ENCODE measurements at regions not wholly inside any gene's neighbourhood (a gene's known extent, or its start where the extent isn't known, plus 50 kb on each side); places are given as distances from the start of the nearest gene placed in this dataset.

- no peaks in the 10 kb centered on the region for H3K36me3 ChIP-seq (ENCODE audit: control insufficient read depth, insufficient read depth, low read length)
- no peaks in the 10 kb centered on the region for H3K27me3 ChIP-seq (ENCODE audit: control insufficient read depth, insufficient read depth, low read length)
- no peak overlapping the region for H3K9ac ChIP-seq (ENCODE audit: low read depth, low read length)
- H3K4me3 ChIP-seq (ENCODE audit: low read depth, low read length): no peak overlapping the region
- H3K9me3 ChIP-seq (ENCODE audit: control insufficient read depth, insufficient read depth, low read length): no peaks in the 10 kb centered on the region
- H3K4me1 ChIP-seq (ENCODE audit: control insufficient read depth, insufficient read depth, low read length): no peaks in the 10 kb centered on the region
- no peak overlapping the region for H3K27ac ChIP-seq (ENCODE audit: low read depth, low read length)
Measured at GRCh38 chr7:47691988-47692387, 110.1 kb upstream of the TNS3 start.

DNA sequence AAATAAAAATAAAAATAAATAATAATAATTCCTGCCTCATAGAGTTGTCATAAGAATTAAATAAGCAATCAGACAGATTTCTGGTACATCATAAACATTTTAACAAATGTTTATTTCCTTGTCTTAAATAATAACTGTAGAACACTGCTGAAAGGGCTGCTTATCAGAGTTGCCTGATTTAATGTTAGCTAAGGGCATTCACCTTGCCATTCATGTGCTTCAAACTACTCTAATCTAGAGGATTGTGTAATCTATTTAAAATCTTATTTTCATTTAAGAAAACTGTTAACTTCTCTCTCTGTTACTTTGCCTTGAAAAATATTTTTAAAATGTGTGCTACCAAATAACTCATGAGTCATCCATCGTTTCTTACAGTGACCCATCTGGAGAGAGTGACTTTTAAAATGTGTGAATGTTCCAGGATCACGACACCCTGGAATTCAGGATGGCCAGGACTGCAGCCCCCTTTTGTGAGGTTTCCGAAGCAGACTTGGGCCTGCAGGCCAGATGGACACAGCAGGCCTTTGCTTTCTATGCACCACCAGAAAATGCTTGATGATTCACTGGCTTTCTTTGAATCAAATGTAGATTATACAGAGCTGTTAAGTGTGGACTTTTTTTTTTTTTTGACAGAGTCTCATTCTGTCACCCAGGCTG, 109.1 kb upstream of the TNS3 start:
- Histone ChIP-seq H3K9ac (ENCODE audit: low read depth, low read length) (no peak overlapping the region), H3K9me3 (ENCODE audit: control insufficient read depth, insufficient read depth, low read length) (no peaks in the 10 kb centered on the region), H3K27ac (ENCODE audit: low read depth, low read length) (no peak overlapping the region), H3K27me3 (ENCODE audit: control insufficient read depth, insufficient read depth, low read length) (no peaks in the 10 kb centered on the region), H3K36me3 (ENCODE audit: control insufficient read depth, insufficient read depth, low read length) (no peaks in the 10 kb centered on the region), H3K4me3 (ENCODE audit: low read depth, low read length) (no peak overlapping the region), H3K4me1 (ENCODE audit: control insufficient read depth, insufficient read depth, low read length) (no peaks in the 10 kb centered on the region)

DNA sequence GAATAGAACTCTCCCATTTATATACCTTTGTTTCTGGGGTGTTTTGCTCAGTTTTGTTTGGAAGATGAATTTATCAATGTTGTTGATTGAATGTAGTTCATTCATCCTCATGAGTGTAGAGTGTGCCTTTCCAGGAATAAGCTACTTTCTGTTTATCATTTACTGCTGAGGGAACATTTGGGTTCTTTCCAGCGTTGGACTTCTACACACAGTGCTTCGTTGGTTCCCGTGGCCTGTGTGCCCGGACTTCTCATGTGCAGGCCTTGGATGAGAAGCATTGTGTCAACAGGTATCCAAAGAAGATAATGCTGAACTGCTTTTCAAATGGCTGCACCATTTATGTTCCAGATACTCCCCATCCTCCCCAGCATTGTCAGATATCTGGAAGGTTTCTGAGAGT, 107.6 kb upstream of the TNS3 start:
- H3K27me3 ChIP-seq (ENCODE audit: control insufficient read depth, insufficient read depth, low read length): no peaks in the 10 kb centered on the region
- no peaks in the 10 kb centered on the region for H3K4me1 ChIP-seq (ENCODE audit: control insufficient read depth, insufficient read depth, low read length)
- no peak overlapping the region for H3K4me3 ChIP-seq (ENCODE audit: low read depth, low read length)
- no peak overlapping the region for H3K9ac ChIP-seq (ENCODE audit: low read depth, low read length)
- H3K9me3 ChIP-seq (ENCODE audit: control insufficient read depth, insufficient read depth, low read length): no peaks in the 10 kb centered on the region
- no peaks in the 10 kb centered on the region for H3K36me3 ChIP-seq (ENCODE audit: control insufficient read depth, insufficient read depth, low read length)
- H3K27ac ChIP-seq (ENCODE audit: low read depth, low read length): no peak overlapping the region

- Histone ChIP-seq H3K27me3 (ENCODE audit: control insufficient read depth, insufficient read depth, low read length) (no peaks in the 10 kb centered on the region), H3K9me3 (ENCODE audit: control insufficient read depth, insufficient read depth, low read length) (no peaks in the 10 kb centered on the region), H3K4me3 (ENCODE audit: low read depth, low read length) (no peak overlapping the region), H3K36me3 (ENCODE audit: control insufficient read depth, insufficient read depth, low read length) (no peaks in the 10 kb centered on the region), H3K4me1 (ENCODE audit: control insufficient read depth, insufficient read depth, low read length) (no peaks in the 10 kb centered on the region), H3K9ac (ENCODE audit: low read depth, low read length) (no peak overlapping the region), H3K27ac (ENCODE audit: low read depth, low read length) (no peak overlapping the region)
Measured at GRCh38 chr7:47688311-47689100, 106.6 kb upstream of the TNS3 start.

DNA sequence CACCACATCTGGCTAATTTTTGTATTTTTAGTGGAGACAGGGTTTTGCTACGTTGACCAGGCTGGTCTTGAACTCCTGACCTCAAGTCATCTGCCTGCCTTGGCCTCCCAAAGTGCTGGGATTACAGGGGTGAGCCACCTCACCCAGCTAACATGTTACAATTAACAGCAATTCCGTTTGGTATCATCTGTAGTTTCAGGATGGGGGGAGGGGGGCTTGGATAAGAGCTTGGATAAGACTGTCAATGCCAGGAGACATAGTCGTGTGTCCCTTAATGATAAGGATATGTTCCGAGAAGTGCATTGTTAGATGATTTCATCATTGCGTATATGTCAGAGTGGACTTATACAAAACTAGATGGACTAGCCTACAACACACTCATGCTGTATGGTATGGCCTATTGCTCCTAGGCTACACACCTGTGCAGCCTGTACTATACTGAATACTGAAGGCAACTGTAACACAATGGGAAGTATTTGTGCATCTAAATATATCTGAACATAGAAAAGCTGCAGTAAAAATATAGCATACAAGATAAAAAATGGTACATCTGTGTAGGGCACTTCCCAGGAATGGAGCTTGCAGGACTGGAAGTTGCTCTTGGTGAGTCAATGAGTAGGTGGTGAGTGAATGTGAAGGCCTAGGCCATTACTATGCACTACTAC, 103.9 kb upstream of the TNS3 start:
- no peak overlapping the region for H3K27ac ChIP-seq (ENCODE audit: low read depth, low read length)
- no peaks in the 10 kb centered on the region for H3K27me3 ChIP-seq (ENCODE audit: control insufficient read depth, insufficient read depth, low read length)
- peaks cover 7% of the 10 kb centered on the region for H3K4me1 ChIP-seq (ENCODE audit: control insufficient read depth, insufficient read depth, low read length)
- no peaks in the 10 kb centered on the region for H3K9me3 ChIP-seq (ENCODE audit: control insufficient read depth, insufficient read depth, low read length)
- H3K4me3 ChIP-seq (ENCODE audit: low read depth, low read length): no peak overlapping the region
- no peak overlapping the region for H3K9ac ChIP-seq (ENCODE audit: low read depth, low read length)
- no peaks in the 10 kb centered on the region for H3K36me3 ChIP-seq (ENCODE audit: control insufficient read depth, insufficient read depth, low read length)

GRCh38 chr7:47685151-47685550, 103.2 kb upstream of the TNS3 start:
- Histone ChIP-seq H3K9me3 (ENCODE audit: control insufficient read depth, insufficient read depth, low read length) (no peaks in the 10 kb centered on the region), H3K4me3 (ENCODE audit: low read depth, low read length) (no peak overlapping the region), H3K27me3 (ENCODE audit: control insufficient read depth, insufficient read depth, low read length) (no peaks in the 10 kb centered on the region), H3K9ac (ENCODE audit: low read depth, low read length) (no peak overlapping the region), H3K4me1 (ENCODE audit: control insufficient read depth, insufficient read depth, low read length) (peaks cover 10% of the 10 kb centered on the region), H3K36me3 (ENCODE audit: control insufficient read depth, insufficient read depth, low read length) (no peaks in the 10 kb centered on the region), H3K27ac (ENCODE audit: low read depth, low read length) (no peak overlapping the region)

- Histone ChIP-seq H3K9me3 (ENCODE audit: control insufficient read depth, insufficient read depth, low read length) (no peaks in the 10 kb centered on the region), H3K27ac (ENCODE audit: low read depth, low read length) (no peak overlapping the region), H3K4me3 (ENCODE audit: low read depth, low read length) (no peak overlapping the region), H3K27me3 (ENCODE audit: control insufficient read depth, insufficient read depth, low read length) (no peaks in the 10 kb centered on the region), H3K9ac (ENCODE audit: low read depth, low read length) (no peak overlapping the region), H3K36me3 (ENCODE audit: control insufficient read depth, insufficient read depth, low read length) (no peaks in the 10 kb centered on the region), H3K4me1 (ENCODE audit: control insufficient read depth, insufficient read depth, low read length) (peaks cover 14% of the 10 kb centered on the region)
Measured at GRCh38 chr7:47684728-47685127, 102.8 kb upstream of the TNS3 start.

DNA sequence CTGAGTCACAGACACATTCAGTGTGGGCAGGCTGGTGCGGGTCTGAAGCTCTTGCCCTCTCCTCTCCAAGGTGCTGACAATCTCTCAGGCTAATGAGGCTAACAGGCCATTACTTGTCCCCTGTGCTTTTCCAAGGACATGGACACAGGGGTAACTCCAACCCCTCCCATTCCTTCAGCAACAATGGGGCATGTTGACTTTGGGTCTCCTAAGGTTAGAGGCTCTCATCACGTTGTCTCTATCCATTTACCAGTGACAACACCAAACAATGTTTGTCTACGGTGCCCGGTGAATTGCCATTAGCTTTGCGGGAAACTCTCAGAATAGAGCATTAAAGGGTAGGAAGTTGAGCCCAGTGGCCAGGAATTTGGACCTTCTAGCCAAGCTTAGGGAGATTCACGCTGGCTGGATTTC, 101.6 kb upstream of the TNS3 start:
- H3K27ac ChIP-seq (ENCODE audit: low read depth, low read length): no peak overlapping the region
- H3K9ac ChIP-seq (ENCODE audit: low read depth, low read length): no peak overlapping the region

GRCh38 chr7:47682874-47683273, 101.0 kb upstream of the TNS3 start:
- Histone ChIP-seq H3K4me1 (ENCODE audit: control insufficient read depth, insufficient read depth, low read length) (peaks cover 26% of the 10 kb centered on the region), H3K27ac (ENCODE audit: low read depth, low read length) (no peak overlapping the region), H3K9me3 (ENCODE audit: control insufficient read depth, insufficient read depth, low read length) (no peaks in the 10 kb centered on the region), H3K9ac (ENCODE audit: low read depth, low read length) (no peak overlapping the region), H3K4me3 (ENCODE audit: low read depth, low read length) (no peak overlapping the region), H3K36me3 (ENCODE audit: control insufficient read depth, insufficient read depth, low read length) (no peaks in the 10 kb centered on the region), H3K27me3 (ENCODE audit: control insufficient read depth, insufficient read depth, low read length) (no peaks in the 10 kb centered on the region)

More for the DNA sequence above, 101.6 kb upstream of the TNS3 start:
- no peaks in the 10 kb centered on the region for H3K36me3 ChIP-seq (ENCODE audit: control insufficient read depth, insufficient read depth, low read length)
- no peaks in the 10 kb centered on the region for H3K9me3 ChIP-seq (ENCODE audit: control insufficient read depth, insufficient read depth, low read length)
- no peak overlapping the region for H3K4me3 ChIP-seq (ENCODE audit: low read depth, low read length)
- peaks cover 21% of the 10 kb centered on the region for H3K4me1 ChIP-seq (ENCODE audit: control insufficient read depth, insufficient read depth, low read length)
- H3K27me3 ChIP-seq (ENCODE audit: control insufficient read depth, insufficient read depth, low read length): no peaks in the 10 kb centered on the region

- Histone ChIP-seq H3K27me3 (ENCODE audit: control insufficient read depth, insufficient read depth, low read length) (no peaks in the 10 kb centered on the region), H3K4me3 (ENCODE audit: low read depth, low read length) (no peak overlapping the region), H3K27ac (ENCODE audit: low read depth, low read length) (peak overlapping the region; percentile 71), H3K9ac (ENCODE audit: low read depth, low read length) (no peak overlapping the region; the same call in 1 of the 2 replicates), H3K36me3 (ENCODE audit: control insufficient read depth, insufficient read depth, low read length) (no peaks in the 10 kb centered on the region), H3K4me1 (ENCODE audit: control insufficient read depth, insufficient read depth, low read length) (peaks cover 27% of the 10 kb centered on the region), H3K9me3 (ENCODE audit: control insufficient read depth, insufficient read depth, low read length) (no peaks in the 10 kb centered on the region; the same call in 1 of the 2 replicates)
Measured at GRCh38 chr7:47681249-47681810, 99.4 kb upstream of the TNS3 start.

Measured in HUES48 (cell line).